Skeletal muscle cell (primary cell): ENCODE measurements at regions not wholly inside any gene's neighbourhood (a gene's known extent, or its start where the extent isn't known, plus 50 kb on each side); places are given as distances from the start of the nearest gene placed in this dataset.
"Not testable (repeated sequence)": the region's sequence is repeated elsewhere in the genome, so short reads cannot be mapped to it uniquely, and the experiment has no call there.

Source experiments
- DNase-seq: peaks from one replicate; pipeline ENCODE4 v3.0.0-alpha.2; 2010; ENCODE audit warnings: low read depth
- H3K4me3 ChIP-seq: 2 replicates; pipeline ENCODE4 v1.5.1; 2011; ENCODE audit warnings: low read depth, mild to moderate bottlenecking, control low read depth, low read length, moderate library complexity

DNA sequence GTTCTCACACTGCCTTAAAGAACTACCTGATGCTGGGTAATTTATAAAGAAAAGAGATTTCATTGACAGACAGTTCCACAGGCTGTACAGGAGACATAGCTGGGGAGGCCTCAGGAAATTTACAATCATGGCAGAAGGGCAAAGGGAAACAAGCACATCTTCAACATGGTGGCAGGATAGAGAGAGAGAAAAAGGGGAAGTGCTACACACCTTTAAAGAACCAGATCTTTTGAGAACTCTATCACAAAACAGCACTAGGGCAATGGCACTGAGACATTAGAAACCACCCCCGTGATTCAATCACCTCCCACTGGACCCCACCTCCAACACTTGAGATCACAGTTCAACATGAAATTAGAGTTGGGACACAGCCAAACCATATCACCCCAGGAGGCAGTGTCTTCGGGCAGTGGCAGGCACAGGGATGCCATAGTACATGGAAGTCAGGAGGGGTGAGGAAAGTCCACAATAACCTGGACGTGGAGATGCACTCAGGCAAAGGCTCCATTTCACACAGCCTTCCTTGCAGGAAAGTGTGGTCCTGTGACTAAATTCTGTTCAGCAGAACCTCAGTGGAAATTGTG lies 120.4 kb upstream of the SERPINE2 start:
- H3K4me3 ChIP-seq: no peak overlapping the region
- DNase-seq: no peak

DNA sequence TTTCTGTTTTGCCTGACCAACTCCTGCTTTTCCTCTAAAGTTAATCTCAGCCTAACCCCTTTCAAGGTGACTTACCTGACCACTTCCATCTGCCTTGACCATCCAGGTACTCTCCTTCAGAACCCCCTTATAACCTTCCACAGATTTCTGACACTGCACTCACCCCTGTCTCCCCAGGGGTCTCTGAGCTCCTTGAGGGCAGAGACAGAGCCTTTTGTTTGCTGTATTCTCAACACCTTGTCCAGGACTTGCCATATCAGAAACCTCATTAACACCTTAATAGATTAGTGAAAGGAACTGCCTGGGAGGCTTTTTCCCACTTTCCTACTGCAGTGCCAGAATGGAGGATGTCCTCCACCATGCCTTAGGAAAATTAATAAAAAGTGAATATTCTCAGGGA lies 119.7 kb upstream of the SERPINE2 start:
- no peak for DNase-seq
- H3K4me3 ChIP-seq: no peak overlapping the region

DNA sequence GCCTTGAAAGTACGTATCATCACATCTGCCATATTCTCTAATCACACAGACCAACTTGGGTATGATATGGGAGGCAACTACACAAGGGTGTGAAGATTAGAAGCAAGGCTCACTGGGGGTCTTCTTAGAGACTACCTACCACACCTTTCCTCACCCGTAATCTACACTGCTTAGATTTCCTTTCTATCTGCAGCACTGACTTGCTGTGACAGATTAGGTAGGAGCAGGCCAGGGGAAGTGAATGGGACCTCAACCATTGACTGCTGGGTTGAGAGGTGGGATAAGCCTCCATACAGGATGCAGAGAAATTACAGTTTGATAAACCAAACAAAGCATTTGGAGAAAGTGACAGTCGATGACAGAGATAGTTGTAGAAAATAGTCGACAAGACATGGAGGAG lies 119.0 kb upstream of the SERPINE2 start:
- DNase-seq: no peak
- H3K4me3 ChIP-seq: no peak overlapping the region

DNA sequence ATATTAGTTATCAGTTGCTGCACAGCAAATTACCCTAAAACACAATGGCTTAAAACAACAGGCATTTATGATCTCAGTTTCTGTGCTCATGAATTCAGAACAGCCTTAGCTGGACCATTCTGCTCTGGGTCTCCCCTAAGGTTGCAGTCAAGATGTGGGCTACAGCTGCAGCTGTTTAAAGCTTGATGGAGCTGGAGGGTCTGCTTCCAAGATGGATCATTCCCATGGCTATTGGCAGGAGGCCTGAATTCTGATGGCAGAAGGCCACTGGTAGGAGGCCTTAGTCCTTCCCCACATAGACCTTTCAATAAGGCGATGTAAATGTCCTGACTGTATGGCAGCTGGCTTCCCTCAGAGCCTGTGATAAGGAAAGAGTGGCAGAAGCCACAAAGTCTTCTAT lies 118.6 kb upstream of the SERPINE2 start:
- no peak for DNase-seq
- no peak overlapping the region for H3K4me3 ChIP-seq

DNA sequence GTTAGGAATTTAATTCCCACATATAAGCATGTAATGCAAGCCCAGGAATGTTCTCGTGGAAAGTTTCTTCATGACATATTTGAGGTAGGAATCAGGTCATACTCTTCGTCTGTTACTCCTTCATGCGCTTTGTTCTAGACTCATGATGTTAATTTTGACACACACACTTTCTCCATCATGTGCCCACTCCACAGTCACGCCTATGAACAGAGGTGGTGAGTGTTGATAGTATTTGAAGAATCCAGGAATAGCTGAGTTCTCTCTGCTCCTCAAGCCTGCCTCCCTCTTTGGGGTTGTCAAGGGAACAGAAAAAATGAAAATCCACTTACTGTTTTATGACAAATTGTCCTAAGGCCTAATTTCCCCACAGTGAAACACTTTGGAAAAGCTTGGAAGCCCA lies 117.3 kb upstream of the SERPINE2 start:
- no peak for DNase-seq
- H3K4me3 ChIP-seq: no peak overlapping the region

- no peak overlapping the region for H3K4me3 ChIP-seq
- no peak for DNase-seq
These were observed 116.8 kb upstream of the SERPINE2 start for GRCh38 chr2:224155896-224156295.

- DNase-seq: no peak
These were observed 116.3 kb upstream of the SERPINE2 start for GRCh38 chr2:224155371-224155770.

GRCh38 chr2:224151680-224152310 lies 112.7 kb upstream of the SERPINE2 start:
- no peak for DNase-seq
- H3K4me3 ChIP-seq: no peak overlapping the region

More at GRCh38 chr2:224155371-224155770, 116.3 kb upstream of the SERPINE2 start:
- H3K4me3 ChIP-seq: no peak overlapping the region

- no peak overlapping the region for H3K4me3 ChIP-seq
- no peak for DNase-seq
These were observed 112.1 kb upstream of the SERPINE2 start for GRCh38 chr2:224151161-224151560.

- not testable (repeated sequence) for H3K4me3 ChIP-seq, DNase-seq
These were observed 109.0 kb upstream of the SERPINE2 start for GRCh38 chr2:224148058-224148457.

GRCh38 chr2:224147174-224147573 lies 108.1 kb upstream of the SERPINE2 start:
- DNase-seq: no peak
- no peak overlapping the region for H3K4me3 ChIP-seq

- DNase-seq: no peak
- H3K4me3 ChIP-seq: no peak overlapping the region
These were observed 107.5 kb upstream of the SERPINE2 start for GRCh38 chr2:224146356-224147160.

DNA sequence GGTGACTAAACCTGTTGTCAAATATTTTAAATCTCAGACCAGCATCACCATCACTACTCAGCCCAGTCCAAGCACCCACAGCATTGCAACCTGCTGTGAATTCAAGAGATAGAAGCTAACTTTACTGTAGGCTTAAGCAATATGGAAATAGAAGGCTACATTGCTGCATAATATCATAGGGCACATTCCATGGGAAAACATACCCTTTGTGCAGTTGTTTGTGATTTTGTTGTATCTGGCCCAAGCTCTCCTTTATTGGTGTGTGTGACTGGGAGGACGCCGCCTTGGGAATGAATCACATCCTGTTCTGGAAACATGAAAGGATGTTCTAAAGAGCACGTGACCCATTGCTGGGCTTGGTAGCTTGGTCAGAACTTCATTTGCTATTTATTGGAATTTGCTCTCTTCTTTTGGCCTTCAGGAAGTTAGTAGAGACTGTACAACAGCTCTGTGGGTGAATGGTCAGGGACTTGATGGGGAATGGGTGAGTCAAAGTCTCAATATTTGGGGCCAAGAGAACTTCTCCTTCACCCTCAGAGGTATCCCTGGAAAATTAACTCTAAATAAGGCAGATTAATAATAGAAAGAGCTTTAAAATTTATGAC lies 106.8 kb upstream of the SERPINE2 start:
- peak; percentile 65 for DNase-seq
- no peak overlapping the region for H3K4me3 ChIP-seq

GRCh38 chr2:224143526-224143925 lies 104.4 kb upstream of the SERPINE2 start:
- H3K4me3 ChIP-seq: no peak overlapping the region
- DNase-seq: no peak

DNA sequence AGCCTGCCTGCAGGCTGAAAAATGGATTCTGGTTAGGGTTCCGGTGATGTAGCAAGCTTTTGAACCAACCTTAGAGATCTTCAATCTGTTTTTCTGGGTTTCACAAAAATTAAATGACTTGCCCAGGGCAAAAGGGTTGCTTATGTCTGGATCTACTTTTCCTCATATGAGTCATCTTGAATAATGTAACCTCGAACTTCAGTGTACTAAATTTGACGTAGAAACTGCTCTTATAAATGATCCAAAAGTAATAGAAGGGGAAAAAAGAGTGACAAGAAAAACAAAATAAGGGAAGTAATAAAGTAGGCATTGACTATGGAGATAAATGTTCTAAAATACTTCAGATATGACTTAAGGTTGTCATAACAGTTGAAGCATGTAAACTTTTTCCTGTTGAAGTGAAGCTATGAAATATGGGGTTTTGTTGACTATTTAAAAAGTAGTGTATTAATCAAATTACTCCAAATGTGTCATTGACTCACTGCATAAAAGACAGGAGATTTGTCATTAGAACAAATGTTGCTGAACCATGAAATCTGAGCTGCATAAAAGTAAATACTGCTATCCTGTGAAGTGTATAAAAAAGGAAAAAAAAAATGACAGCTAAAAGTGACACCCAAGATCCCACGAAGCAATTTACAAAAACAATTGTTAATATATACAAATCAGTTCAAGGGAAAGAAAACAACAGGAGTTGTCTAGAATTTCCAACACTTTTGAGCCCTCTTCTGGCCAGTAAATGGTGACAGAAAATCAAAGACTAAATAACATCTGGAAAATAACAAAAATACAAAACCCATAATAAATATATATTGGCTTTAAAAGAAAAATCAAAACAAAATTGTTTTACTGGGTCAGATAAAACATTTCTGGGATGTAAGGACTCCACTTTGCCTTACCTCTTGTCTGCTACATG lies 103.6 kb upstream of the SERPINE2 start:
- peak; percentile 41 for DNase-seq
- H3K4me3 ChIP-seq: no peak overlapping the region

- DNase-seq: no peak
- H3K4me3 ChIP-seq: no peak overlapping the region
These were observed 102.2 kb upstream of the SERPINE2 start for GRCh38 chr2:224141304-224141703.

- H3K4me3 ChIP-seq: no peak overlapping the region
- DNase-seq: no peak
These were observed 98.1 kb upstream of the SERPINE2 start for GRCh38 chr2:224137208-224137607.

DNA sequence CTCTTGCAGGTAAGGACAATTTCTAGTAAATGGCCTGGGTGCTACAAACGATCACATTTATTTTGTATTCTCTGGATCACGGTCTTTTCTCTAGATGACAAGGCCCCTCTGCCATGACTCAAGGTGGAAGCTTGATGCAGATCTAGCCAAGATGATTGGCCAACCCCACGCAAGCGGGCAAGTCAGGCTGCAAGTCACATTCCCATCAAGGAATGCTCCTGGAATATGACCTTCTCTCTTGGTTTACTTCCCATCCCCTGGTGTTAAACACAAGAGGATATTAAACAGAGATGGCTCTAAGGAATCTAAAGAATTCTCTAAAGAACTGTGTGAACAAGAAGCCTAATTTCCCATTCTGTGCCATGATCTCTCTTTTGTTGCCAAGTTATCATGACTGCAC lies 97.3 kb upstream of the SERPINE2 start:
- no peak for DNase-seq
- H3K4me3 ChIP-seq: no peak overlapping the region

- no peak for DNase-seq
These were observed 96.8 kb upstream of the SERPINE2 start for GRCh38 chr2:224135881-224136280.

More at GRCh38 chr2:224135881-224136280, 96.8 kb upstream of the SERPINE2 start:
- H3K4me3 ChIP-seq: no peak overlapping the region
